Endothelial cell of umbilical vein (primary cell): ENCODE measurements at regions not wholly inside any gene's neighbourhood (a gene's known extent, or its start where the extent isn't known, plus 50 kb on each side); places are given as distances from the start of the nearest gene placed in this dataset.

ENCODE experiments used
- BruUV-seq: library from RNA; stranded (reverse); fragments of 400-500 nt; replicated peaks from 2 replicates; lab custom pipeline; 2021; lab: Mats Ljungman, UMichigan
- CTCF ChIA-PET: fragments of 300-600, 350-600 bp; sonication (Branson Sonifier 250); formaldehyde crosslinking; loops from one replicate; lab custom pipeline; 2021; ENCODE audit warnings: antibody characterized with exemption, inconsistent platforms; lab: Charles Lee
- POLR2A ChIA-PET: fragments of 300-600, 350-600 bp; sonication (Branson Sonifier 250); formaldehyde crosslinking; loops from one replicate; lab custom pipeline; 2021; ENCODE audit warnings: antibody characterized with exemption, inconsistent platforms; lab: Charles Lee
- DNase-seq: peaks from one replicate; pipeline ENCODE4 v3.0.0-alpha.2; 2011; ENCODE audit warnings: low read depth, low spot score
- FAIRE-seq: peaks from 2 replicates; lab custom pipeline; 2011; peaks lifted over from hg19 to GRCh38; lab: Jason Lieb, UNC
- H2AFZ ChIP-seq: 2 replicates; pipeline ENCODE4 v1.6.0; 2012; ENCODE audit warnings: low read depth, low read length, control low read depth, inconsistent platforms
- H3K27ac ChIP-seq: 2 replicates; pipeline ENCODE4 v1.5.1; 2011; ENCODE audit warnings: low read depth, mild to moderate bottlenecking, control low read depth, low read length, moderate library complexity; ENCODE audit not compliant: insufficient read depth
- H3K27me3 ChIP-seq, 2 experiments: 2 replicates each; pipeline versions ENCODE4 v1.6.0 to v1.6.1; 2011; ENCODE audit warnings: low read length in 2 of 2, mixed read lengths in 1 of 2; ENCODE audit not compliant: control insufficient read depth in 2 of 2, insufficient read depth in 2 of 2
- H3K36me3 ChIP-seq, 2 experiments: 2 replicates in 1 of 2; 3 replicates in 1 of 2; pipeline ENCODE4 v1.5.1; 2011; ENCODE audit warnings: low read length in 2 of 2, mild to moderate bottlenecking in 1 of 2, moderate library complexity in 1 of 2; ENCODE audit not compliant: control insufficient read depth in 2 of 2, insufficient read depth in 2 of 2; ENCODE audit errors: extremely low read depth in 1 of 2
- H3K4me1 ChIP-seq: 3 replicates; pipeline ENCODE4 v1.5.1; 2011; ENCODE audit warnings: mild to moderate bottlenecking, low read length; ENCODE audit not compliant: control insufficient read depth, insufficient read depth; ENCODE audit errors: extremely low read depth
- H3K4me2 ChIP-seq: 2 replicates; pipeline ENCODE4 v1.6.1; 2011; ENCODE audit warnings: low read length, control low read depth, mixed read lengths; ENCODE audit not compliant: insufficient read depth
- H3K4me3 ChIP-seq, 3 experiments: fragments of 200-600 bp in 1 of 3; sonication (generic), shearing (Covaris generic) in 1 of 3; replicated peaks in 1 of 3; 2 replicates each; pipeline ENCODE4 v1.5.1; 2011 to 2016; ENCODE audit warnings: control low read depth in 3 of 3, low read length in 3 of 3, mild to moderate bottlenecking in 2 of 3, inconsistent platforms in 1 of 3, low read depth in 1 of 3, moderate library complexity in 1 of 3; ENCODE audit not compliant: insufficient read depth in 1 of 3
- H3K79me2 ChIP-seq: 2 replicates; pipeline ENCODE4 v1.6.0; 2012; ENCODE audit warnings: low read length, inconsistent platforms; ENCODE audit not compliant: control insufficient read depth, insufficient read depth
- H3K9ac ChIP-seq: replicated peaks from 2 replicates; pipeline ENCODE3; 2011; ENCODE audit warnings: low read length, control low read depth; ENCODE audit not compliant: insufficient read depth; ENCODE audit errors: extremely low read depth
- H3K9me1 ChIP-seq: replicated peaks from 3 replicates; pipeline ENCODE4 v1.6.0; 2011; ENCODE audit warnings: mild to moderate bottlenecking, low read length; ENCODE audit not compliant: control insufficient read depth, insufficient read depth; ENCODE audit errors: extremely low read depth
- H3K9me3 ChIP-seq: replicated peaks from 2 replicates; pipeline ENCODE4 v1.5.1; 2012; ENCODE audit warnings: low read length, inconsistent platforms; ENCODE audit not compliant: control insufficient read depth, insufficient read depth
- H4K20me1 ChIP-seq: replicated peaks from 2 replicates; pipeline ENCODE3; 2011; ENCODE audit warnings: mild to moderate bottlenecking, low read length; ENCODE audit not compliant: control insufficient read depth, insufficient read depth; ENCODE audit errors: extremely low read depth
- EZH2 ChIP-seq: IDR thresholded peaks from 2 replicates; pipeline ENCODE4 v1.6.1; 2012; ENCODE audit warnings: borderline replicate concordance, low read depth, mild to moderate bottlenecking, moderate library complexity, low read length, inconsistent platforms; ENCODE audit not compliant: severe bottlenecking
- FOS ChIP-seq: IDR thresholded peaks from 2 replicates; pipeline ENCODE4 v1.6.1; 2011; ENCODE audit warnings: mild to moderate bottlenecking, low read length, moderate library complexity, borderline replicate concordance; ENCODE audit not compliant: insufficient read depth
- GATA2 ChIP-seq: IDR thresholded peaks from 2 replicates; pipeline ENCODE4 v1.7.0; 2011; ENCODE audit warnings: low read depth, mild to moderate bottlenecking, moderate library complexity, mixed read lengths, low read length; ENCODE audit not compliant: insufficient read length, insufficient read depth
- JUN ChIP-seq: IDR thresholded peaks from 2 replicates; pipeline ENCODE4 v1.6.1; 2011; ENCODE audit warnings: borderline replicate concordance, low read depth; ENCODE audit not compliant: insufficient read length, insufficient read depth
- MYC ChIP-seq: IDR thresholded peaks from one replicate; pipeline ENCODE4 v1.6.1; 2011; ENCODE audit warnings: mild to moderate bottlenecking, low read depth, low read length
- dilution Hi-C: fragments of 300-500 bp; cut with MboI; formaldehyde crosslinking; loops from one replicate; pipeline ENCODE4 v1.15.0; 2019; ENCODE audit warnings: low sequenced_read_pairs; ENCODE audit not compliant: extremely low pct_ligation_motif_present
- intact Hi-C: fragments of 100-400 bp; cut with micrococcal nuclease; formaldehyde crosslinking; loops from one replicate; pipeline ENCODE4 v1.10.0; 2022
- TF ChIP-seq, protein P1 (sequence below), 2 donors: IDR thresholded peaks; 1 replicate in 1 of 2; 2 replicates in 1 of 2; pipeline ENCODE4 v1.5.1; 2011; ENCODE audit warnings: low read length in 2 of 2, mild to moderate bottlenecking in 2 of 2, moderate library complexity in 2 of 2, control low read depth in 1 of 2, inconsistent platforms in 1 of 2, low read depth in 1 of 2; ENCODE audit not compliant: insufficient read depth in 1 of 2; ENCODE audit errors: extremely low read depth in 1 of 2
- TF ChIP-seq, protein P2 (sequence below): IDR thresholded peaks from 2 replicates; pipeline ENCODE4 v1.6.1; 2011; ENCODE audit not compliant: insufficient read depth, insufficient read length

DNA sequence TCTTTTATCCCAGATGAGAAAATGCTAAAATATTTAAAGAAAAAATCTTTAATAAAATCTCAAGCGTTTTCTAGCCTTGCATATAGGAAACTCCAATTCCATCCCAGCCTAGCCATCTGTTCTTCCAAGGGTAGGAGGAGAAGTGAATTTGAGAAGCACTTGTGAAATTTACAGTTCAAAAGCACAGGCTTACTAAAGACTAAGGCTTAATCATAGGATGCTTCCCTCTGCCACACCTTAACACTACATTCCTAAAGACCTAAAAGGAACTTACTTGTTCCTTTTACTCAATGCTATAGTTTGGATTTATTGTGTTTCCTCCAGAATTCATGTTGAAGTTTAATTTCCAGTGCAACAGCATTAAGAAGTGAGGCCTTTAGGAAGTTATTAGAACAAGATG, 764.8 kb upstream of the CADM2 start:
- Histone ChIP-seq H3K4me3 (no peak overlapping the region), H3K9me1 (no peaks in the 10 kb centered on the region), H2AFZ (no peak overlapping the region), H3K9me3 (no peaks in the 10 kb centered on the region), H3K27ac (no peak overlapping the region), H3K79me2 (no peaks in the 10 kb centered on the region), H3K36me3 (no peaks in the 10 kb centered on the region), H3K4me2 (no peak overlapping the region), H4K20me1 (no peaks in the 10 kb centered on the region), H3K9ac (no peak overlapping the region), H3K27me3 (no peaks in the 10 kb centered on the region), H3K4me1 (no peaks in the 10 kb centered on the region)
- DNase-seq = no peak
- ChIA-PET CTCF (no interaction called here), POLR2A (no interaction called here)
- FAIRE-seq = no peak
- BruUV-seq = no TSS peak
- intact Hi-C loops = no loop called here
- TF ChIP-seq MYC (no peak), JUN (no peak), EZH2 (no peak), FOS (no peak)
- TF ChIP-seq, protein P1, sequence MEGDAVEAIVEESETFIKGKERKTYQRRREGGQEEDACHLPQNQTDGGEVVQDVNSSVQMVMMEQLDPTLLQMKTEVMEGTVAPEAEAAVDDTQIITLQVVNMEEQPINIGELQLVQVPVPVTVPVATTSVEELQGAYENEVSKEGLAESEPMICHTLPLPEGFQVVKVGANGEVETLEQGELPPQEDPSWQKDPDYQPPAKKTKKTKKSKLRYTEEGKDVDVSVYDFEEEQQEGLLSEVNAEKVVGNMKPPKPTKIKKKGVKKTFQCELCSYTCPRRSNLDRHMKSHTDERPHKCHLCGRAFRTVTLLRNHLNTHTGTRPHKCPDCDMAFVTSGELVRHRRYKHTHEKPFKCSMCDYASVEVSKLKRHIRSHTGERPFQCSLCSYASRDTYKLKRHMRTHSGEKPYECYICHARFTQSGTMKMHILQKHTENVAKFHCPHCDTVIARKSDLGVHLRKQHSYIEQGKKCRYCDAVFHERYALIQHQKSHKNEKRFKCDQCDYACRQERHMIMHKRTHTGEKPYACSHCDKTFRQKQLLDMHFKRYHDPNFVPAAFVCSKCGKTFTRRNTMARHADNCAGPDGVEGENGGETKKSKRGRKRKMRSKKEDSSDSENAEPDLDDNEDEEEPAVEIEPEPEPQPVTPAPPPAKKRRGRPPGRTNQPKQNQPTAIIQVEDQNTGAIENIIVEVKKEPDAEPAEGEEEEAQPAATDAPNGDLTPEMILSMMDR (IDR thresholded peaks at IDR 0.05; ENCODE audit: extremely low read depth in 1 of 2, insufficient read depth in 1 of 2, low read depth in 1 of 2, low read length in 2 of 2) = no peak
- dilution Hi-C loops = no loop called here

DNA sequence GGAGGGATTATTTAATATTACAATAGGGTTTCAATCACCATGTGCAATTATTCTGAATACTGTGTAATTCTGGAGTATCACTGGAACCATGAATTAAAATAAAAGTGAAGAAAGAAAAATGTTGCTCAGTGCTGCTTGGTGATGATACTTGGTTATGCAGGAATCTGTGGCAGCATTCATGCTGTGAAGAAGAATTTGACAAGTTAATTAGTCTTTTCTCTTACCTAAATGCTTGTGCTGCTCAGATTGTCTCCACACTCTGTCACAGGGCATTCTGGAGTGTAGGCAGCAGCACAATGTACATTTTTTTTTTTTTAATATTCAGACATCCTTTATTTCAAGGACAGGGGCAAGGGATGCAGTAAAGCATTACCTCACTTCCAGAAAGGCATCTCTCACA, 749.3 kb upstream of the CADM2 start:
- BruUV-seq = no TSS peak
- FAIRE-seq (no peak), DNase-seq (no peak)
- intact Hi-C loops (no loop called here), dilution Hi-C loops (no loop called here)
- no peak for TF ChIP-seq GATA2
- TF ChIP-seq MYC = no peak
- no peak for TF ChIP-seq EZH2
- TF ChIP-seq, protein P2, sequence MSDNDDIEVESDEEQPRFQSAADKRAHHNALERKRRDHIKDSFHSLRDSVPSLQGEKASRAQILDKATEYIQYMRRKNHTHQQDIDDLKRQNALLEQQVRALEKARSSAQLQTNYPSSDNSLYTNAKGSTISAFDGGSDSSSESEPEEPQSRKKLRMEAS = no peak
- no peaks in the 10 kb centered on the region for H3K79me2 ChIP-seq
- no peaks in the 10 kb centered on the region for H3K36me3 ChIP-seq
- no peak overlapping the region for H3K9ac ChIP-seq
- no peaks in the 10 kb centered on the region for H3K9me1 ChIP-seq
- no peak overlapping the region for H2AFZ ChIP-seq
- ChIA-PET POLR2A (no interaction called here), CTCF (no interaction called here)
- H3K27me3 ChIP-seq = no peaks in the 10 kb centered on the region
- H4K20me1 ChIP-seq = no peaks in the 10 kb centered on the region
- no peaks in the 10 kb centered on the region for H3K4me1 ChIP-seq
- no peak overlapping the region for H3K4me2 ChIP-seq
- no peak overlapping the region for H3K4me3 ChIP-seq
- no peaks in the 10 kb centered on the region for H3K9me3 ChIP-seq
- H3K27ac ChIP-seq = no peak overlapping the region
